H1 (cell line): ENCODE measurements at regions not wholly inside any gene's neighbourhood (a gene's known extent, or its start where the extent isn't known, plus 50 kb on each side); places are given as distances from the start of the nearest gene placed in this dataset.

Experiments
- CTCF ChIP-seq, 3 experiments: IDR thresholded peaks; 1 replicate in 2 of 3; 2 replicates in 1 of 3; pipeline versions ENCODE4 v1.5.1 to v1.6.1; 2011; ENCODE audit warnings: low read length in 3 of 3, mild to moderate bottlenecking in 3 of 3, inconsistent platforms in 2 of 3, low read depth in 1 of 3, moderate library complexity in 1 of 3; ENCODE audit not compliant: insufficient read depth in 1 of 3; ENCODE audit errors: control extremely low read depth in 1 of 3
- POLR2A ChIP-seq, 2 experiments: IDR thresholded peaks; 1 replicate in 1 of 2; 2 replicates in 1 of 2; pipeline ENCODE4 v1.6.1; 2011; ENCODE audit warnings: low read depth in 2 of 2, low read length in 2 of 2, mild to moderate bottlenecking in 2 of 2; ENCODE audit errors: control extremely low read depth in 1 of 2

- TF ChIP-seq POLR2A (IDR thresholded peaks at IDR 0.05; ENCODE audit: control extremely low read depth in 1 of 2, low read depth in 2 of 2, low read length in 2 of 2) (no peak), CTCF (IDR thresholded peaks at IDR 0.05; ENCODE audit: control extremely low read depth in 1 of 3, insufficient read depth in 1 of 3, low read depth in 1 of 3, low read length in 3 of 3) (no peak)
Measured at GRCh38 chr4:23388699-23389395, 501.0 kb downstream of the PPARGC1A start.
